Erythroblast (primary cell): ENCODE measurements at regions not wholly inside any gene's neighbourhood (a gene's known extent, or its start where the extent isn't known, plus 50 kb on each side); places are given as distances from the start of the nearest gene placed in this dataset.

Experiments used
- GATA1 ChIP-seq: IDR thresholded peaks from 2 replicates; pipeline ENCODE4 v1.6.1; 2011; ENCODE audit warnings: low read depth, mild to moderate bottlenecking, control low read depth, low read length, moderate library complexity
- POLR2A ChIP-seq: IDR thresholded peaks from 2 replicates; pipeline ENCODE4 v1.6.1; 2011; ENCODE audit warnings: mild to moderate bottlenecking, low read length

DNA sequence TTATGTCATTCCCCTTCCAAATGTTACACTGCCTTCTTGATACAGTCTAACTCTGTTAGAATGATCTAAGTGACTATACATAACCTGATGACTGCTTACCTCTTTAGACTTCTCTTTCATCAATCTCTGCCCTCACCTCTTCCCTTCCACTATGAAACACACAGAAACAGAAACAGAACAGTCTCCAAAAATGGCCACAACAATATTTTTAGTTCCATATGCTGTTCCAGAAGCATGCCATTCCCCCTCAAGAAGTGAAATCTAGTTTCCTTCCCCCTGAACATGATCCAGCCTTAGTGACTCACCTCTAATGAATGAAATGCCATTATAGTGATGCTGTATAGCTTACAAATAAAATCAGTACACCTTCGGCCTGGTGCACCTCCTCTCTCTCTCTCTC is 229.3 kb upstream of the TENT5A start:
- TF ChIP-seq POLR2A, result no peak
- no peak for TF ChIP-seq GATA1
